C4-2B (cell line): ENCODE measurements at regions not wholly inside any gene's neighbourhood (a gene's known extent, or its start where the extent isn't known, plus 50 kb on each side); places are given as distances from the start of the nearest gene placed in this dataset.

ENCODE experiments used
- CTCF ChIP-seq: fragments of 450-650 bp; conservative IDR thresholded peaks from 2 replicates; pipeline ENCODE4 v1.5.1; 2017; ENCODE audit warnings: mild to moderate bottlenecking
- ZFX ChIP-seq: fragments of 450-650 bp; IDR thresholded peaks from 2 replicates; pipeline ENCODE4 v1.6.1; 2017

- TF ChIP-seq CTCF = no peak
- no peak for TF ChIP-seq ZFX
These were observed 124.8 kb downstream of the RPLP1 start for GRCh38 chr15:69577397-69577796.
